ENCODE measurements at regions not wholly inside any gene's neighbourhood (a gene's known extent, or its start where the extent isn't known, plus 50 kb on each side); places are given as distances from the start of the nearest gene placed in this dataset.

DNA sequence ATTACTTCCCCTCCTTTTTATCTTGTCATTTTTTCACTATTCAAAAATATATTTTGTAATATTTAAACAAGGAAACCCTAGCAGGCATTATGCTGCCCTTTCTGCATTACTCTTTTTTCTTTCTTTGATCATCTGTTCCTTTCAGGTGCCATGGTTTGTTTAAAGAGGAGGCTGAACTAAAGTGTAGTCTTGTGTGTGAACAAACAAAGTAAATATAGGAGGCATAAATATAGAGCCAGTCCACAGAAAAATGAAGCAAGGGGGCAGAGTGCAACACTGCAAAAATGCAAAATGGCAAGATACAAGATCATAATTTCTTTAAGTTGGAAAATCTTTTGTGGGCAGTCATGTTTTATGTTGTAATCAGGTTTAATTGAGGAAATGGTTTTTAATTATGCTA is 947.3 kb upstream of the COX7C start:
- DNase-seq, result no peak

- no peak for DNase-seq
Measured at GRCh38 chr5:85671223-85671970, 946.3 kb upstream of the COX7C start.

- no peak for DNase-seq
Measured at GRCh38 chr5:85681871-85682270, 935.9 kb upstream of the COX7C start.

DNA sequence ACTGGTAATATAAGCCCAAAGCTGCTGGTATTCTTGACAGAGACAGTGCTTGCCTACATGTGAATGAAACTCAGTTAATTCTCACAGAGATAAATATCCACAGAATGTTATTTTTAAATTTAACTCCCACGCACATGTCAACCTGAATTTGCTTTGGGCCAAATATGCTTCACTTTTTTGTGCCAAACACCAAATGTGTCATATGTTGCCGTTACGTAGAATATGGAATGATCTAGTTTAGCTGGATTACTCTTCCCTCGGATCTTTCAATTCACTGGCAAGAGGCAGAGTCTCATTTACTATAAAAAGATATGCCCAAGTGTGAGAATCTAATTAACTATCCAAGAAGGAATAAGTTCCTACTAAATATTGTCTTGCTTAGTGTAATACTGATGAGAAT is 933.4 kb upstream of the COX7C start:
- no peak for DNase-seq

- DNase-seq, result no peak
Measured at GRCh38 chr5:85703296-85703695, 914.4 kb upstream of the COX7C start.

- no peak for DNase-seq
Measured at GRCh38 chr5:85709728-85710127, 908.0 kb upstream of the COX7C start.

- no peak for DNase-seq
Measured at GRCh38 chr5:85716344-85717202, 901.2 kb upstream of the COX7C start.

- DNase-seq, result no peak
Measured at GRCh38 chr5:85717203-85717563, 900.6 kb upstream of the COX7C start.

GRCh38 chr5:85732185-85732584 is 885.6 kb upstream of the COX7C start:
- DNase-seq, result no peak

- DNase-seq, result no peak
Measured at GRCh38 chr5:85741972-85742371, 875.8 kb upstream of the COX7C start.

- no peak for DNase-seq
Measured at GRCh38 chr5:85760519-85760918, 857.2 kb upstream of the COX7C start.

GRCh38 chr5:85769347-85769746 is 848.4 kb upstream of the COX7C start:
- DNase-seq, result no peak

GRCh38 chr5:85784746-85785145 is 833.0 kb upstream of the COX7C start:
- no peak for DNase-seq

DNA sequence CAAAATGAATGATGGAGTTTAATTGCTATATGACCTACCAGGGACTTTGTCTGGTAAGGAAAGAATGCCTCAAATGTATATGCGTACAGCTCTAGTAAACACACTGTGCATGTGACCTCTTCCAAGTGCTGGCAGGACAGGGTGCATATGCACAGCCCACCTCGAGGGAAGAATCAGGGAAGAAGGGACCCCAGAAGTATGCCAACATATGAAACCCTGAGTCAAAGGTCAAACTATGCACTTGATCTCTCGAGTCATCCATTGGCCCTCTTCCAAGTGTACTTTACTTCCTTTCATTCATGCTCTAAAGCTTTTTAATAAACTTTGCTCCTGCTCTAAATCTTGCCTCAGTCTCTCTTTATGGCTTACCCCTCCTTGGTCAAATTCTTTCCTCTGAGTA is 804.6 kb upstream of the COX7C start:
- no peak for DNase-seq

DNA sequence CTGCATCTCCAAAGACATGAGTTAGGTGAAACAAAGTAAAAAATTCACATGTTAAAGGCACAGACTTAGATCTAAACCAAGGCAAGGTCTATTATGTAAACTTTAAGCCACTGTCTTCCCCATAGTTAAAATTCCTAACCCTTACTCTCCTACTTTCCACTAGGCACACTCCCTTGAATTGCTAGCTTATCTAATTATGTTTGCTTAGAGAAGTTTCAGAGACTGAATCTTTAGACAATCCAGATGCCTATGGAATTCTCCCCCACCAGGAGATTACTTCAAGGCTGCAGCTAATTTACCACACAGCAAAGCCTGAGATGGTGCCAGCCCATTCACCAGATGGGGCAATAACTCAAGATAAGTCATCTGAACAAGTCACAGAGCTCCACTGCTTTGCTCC is 803.1 kb upstream of the COX7C start:
- DNase-seq, result no peak

- no peak for DNase-seq
Measured at GRCh38 chr5:85823462-85824426, 794.0 kb upstream of the COX7C start.

DNA sequence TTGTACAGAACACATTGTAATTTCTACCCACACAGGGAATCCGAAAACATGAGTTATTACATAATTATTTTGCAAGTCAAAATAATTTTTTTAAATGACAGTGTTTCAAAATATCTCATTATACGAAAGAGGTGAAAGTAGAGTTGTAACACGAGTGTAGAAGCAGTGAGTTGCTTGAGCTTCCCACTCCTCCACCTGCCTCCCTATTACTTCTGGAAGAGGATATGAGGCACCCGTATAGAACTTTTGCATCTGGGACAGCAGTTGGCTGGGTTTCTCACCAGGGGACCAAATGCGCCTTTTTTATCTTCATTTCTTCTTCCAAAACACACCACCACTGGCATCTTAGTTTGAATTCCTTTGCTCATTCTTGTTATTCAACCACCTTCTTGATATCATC is 779.0 kb upstream of the COX7C start:
- no peak for DNase-seq

- DNase-seq, result no peak
Measured at GRCh38 chr5:85841653-85842052, 776.1 kb upstream of the COX7C start.

DNA sequence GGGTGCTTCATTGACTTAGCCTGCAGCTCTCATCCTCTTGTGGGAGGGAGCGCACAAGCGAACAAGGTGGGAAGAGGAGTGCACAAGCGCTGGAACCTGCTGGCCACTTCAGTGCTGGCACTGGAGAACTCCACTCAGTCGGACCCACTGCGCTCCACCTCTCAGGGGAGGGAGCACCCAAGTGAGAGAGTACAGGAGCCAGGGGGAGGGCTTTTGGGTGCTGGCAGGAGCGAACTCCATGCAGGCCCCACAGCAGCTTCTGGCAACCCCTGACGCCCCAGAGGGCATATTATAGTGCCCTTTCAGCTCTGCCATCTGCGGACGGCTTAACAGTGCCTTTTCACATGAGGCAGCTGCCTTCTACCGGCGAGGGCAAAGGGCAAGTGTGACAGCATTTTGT is 774.2 kb upstream of the COX7C start:
- no peak for DNase-seq

GRCh38 chr5:85849411-85849810 is 768.3 kb upstream of the COX7C start:
- DNase-seq, result no peak

GRCh38 chr5:85865296-85865695 is 752.4 kb upstream of the COX7C start:
- DNase-seq, result no peak

- no peak for DNase-seq
Measured at GRCh38 chr5:85868070-85868469, 749.7 kb upstream of the COX7C start.

DNA sequence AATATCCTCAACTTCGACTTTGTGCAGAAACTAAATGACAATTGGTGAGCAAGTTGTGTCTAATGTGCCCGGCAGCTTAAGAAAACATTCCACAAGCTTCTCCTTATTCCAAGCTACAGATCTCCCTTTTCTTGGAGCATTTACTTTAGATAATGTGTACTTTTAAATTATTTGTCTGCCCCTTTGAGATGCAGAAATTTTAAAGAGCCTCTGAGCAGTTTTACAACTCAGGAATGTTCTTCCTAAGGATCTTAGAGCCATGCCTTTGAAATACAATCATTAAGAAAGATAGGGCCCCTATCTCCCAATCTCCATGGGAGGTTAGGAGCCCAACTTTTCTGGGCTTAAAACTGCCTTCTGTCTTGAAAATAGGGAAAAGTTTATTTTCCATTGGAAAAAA is 723.7 kb upstream of the COX7C start:
- no peak for DNase-seq
